Breast epithelium (tissue), 3 donors: ENCODE measurements at regions not wholly inside any gene's neighbourhood (a gene's known extent, or its start where the extent isn't known, plus 50 kb on each side); places are given as distances from the start of the nearest gene placed in this dataset.

ENCODE experiments used
- POLR2A ChIP-seq: fragments of 450-650 bp; IDR thresholded peaks from one replicate; pipeline ENCODE4 v1.6.1; 2016; ENCODE audit warnings: antibody characterized with exemption, mild to moderate bottlenecking, moderate library complexity
- TF ChIP-seq, protein P1 (sequence below), 3 donors: fragments of 450-650 bp; IDR thresholded peaks; one replicate each; pipeline ENCODE4 v1.5.1; 2016 to 2017; ENCODE audit warnings: antibody characterized with exemption in 3 of 3, mild to moderate bottlenecking in 3 of 3, moderate library complexity in 3 of 3

DNA sequence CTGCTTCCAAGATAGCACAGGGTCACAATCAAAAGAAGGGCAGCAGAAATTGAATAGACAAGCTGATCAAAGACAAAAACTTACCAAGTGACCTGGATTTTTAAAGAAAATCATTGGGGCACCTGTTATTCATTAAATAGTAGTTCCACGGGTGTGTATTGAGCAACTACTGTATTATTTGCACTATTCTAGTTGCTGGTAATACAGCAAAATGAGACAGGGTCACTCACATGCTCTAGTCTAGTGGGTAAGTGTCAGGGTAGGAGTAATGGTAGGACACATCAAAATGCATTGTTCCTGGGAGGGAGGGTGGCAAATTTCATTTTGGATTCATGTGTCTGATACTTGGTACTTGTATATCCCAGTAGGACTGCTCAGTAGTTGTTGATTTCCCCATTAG, 127.9 kb downstream of the SQOR start:
- TF ChIP-seq, protein P1, sequence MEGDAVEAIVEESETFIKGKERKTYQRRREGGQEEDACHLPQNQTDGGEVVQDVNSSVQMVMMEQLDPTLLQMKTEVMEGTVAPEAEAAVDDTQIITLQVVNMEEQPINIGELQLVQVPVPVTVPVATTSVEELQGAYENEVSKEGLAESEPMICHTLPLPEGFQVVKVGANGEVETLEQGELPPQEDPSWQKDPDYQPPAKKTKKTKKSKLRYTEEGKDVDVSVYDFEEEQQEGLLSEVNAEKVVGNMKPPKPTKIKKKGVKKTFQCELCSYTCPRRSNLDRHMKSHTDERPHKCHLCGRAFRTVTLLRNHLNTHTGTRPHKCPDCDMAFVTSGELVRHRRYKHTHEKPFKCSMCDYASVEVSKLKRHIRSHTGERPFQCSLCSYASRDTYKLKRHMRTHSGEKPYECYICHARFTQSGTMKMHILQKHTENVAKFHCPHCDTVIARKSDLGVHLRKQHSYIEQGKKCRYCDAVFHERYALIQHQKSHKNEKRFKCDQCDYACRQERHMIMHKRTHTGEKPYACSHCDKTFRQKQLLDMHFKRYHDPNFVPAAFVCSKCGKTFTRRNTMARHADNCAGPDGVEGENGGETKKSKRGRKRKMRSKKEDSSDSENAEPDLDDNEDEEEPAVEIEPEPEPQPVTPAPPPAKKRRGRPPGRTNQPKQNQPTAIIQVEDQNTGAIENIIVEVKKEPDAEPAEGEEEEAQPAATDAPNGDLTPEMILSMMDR (IDR thresholded peaks at IDR 0.05) = no peak
- TF ChIP-seq POLR2A = no peak
